ENCODE measurements at regions not wholly inside any gene's neighbourhood (a gene's known extent, or its start where the extent isn't known, plus 50 kb on each side); places are given as distances from the start of the nearest gene placed in this dataset.

GRCh38 chr3:117059956-117060270, 350.3 kb downstream of the TUSC7 start:
- Histone ChIP-seq H3K36me3 (ENCODE audit: control insufficient read depth, insufficient read depth, low read length) (no peaks in the 10 kb centered on the region), H3K27me3 (ENCODE audit: control insufficient read depth, insufficient read depth, low read length, poor library complexity, severe bottlenecking) (no peaks in the 10 kb centered on the region), H3K9me3 (ENCODE audit: control insufficient read depth, low read length) (no peaks in the 10 kb centered on the region), H3K9ac (ENCODE audit: extremely low read depth, low read length, poor library complexity, severe bottlenecking) (no peak overlapping the region), H3K4me3 (ENCODE audit: low read length) (no peak overlapping the region), H3K4me1 (ENCODE audit: control insufficient read depth, insufficient read depth, low read length) (peaks cover 20% of the 10 kb centered on the region), H3K27ac (ENCODE audit: low read depth, low read length) (no peak overlapping the region)
- no peak overlapping the region for H3K27ac Mint-ChIP-seq
- no peaks in the 10 kb centered on the region for H3K27me3 Mint-ChIP-seq (ENCODE audit: insufficient read depth)
- no peak overlapping the region for H3K4me3 Mint-ChIP-seq
- no peak for DNase-seq
- 89 to 92% methylated on average over 2 to 3 of the region's 3 CpGs for WGBS, 2 experiments (ENCODE audit: insufficient coverage in 1 of 2, insufficient read length in 1 of 2)
- peaks cover 19% of the 10 kb centered on the region for H3K4me1 Mint-ChIP-seq
- H3K9me3 Mint-ChIP-seq: no peaks in the 10 kb centered on the region
- TF ChIP-seq CTCF (conservative IDR thresholded peaks at IDR 0.05): no peak
- no peaks in the 10 kb centered on the region for H3K36me3 Mint-ChIP-seq (ENCODE audit: low read depth)

GRCh38 chr3:117063930-117064329, 354.4 kb downstream of the TUSC7 start:
- Mint-ChIP-seq H3K9me3 (no peaks in the 10 kb centered on the region), H3K4me3 (no peak overlapping the region), H3K36me3 (ENCODE audit: low read depth) (no peaks in the 10 kb centered on the region), H3K27ac (no peak overlapping the region), H3K4me1 (peaks cover 19% of the 10 kb centered on the region), H3K27me3 (ENCODE audit: insufficient read depth) (no peaks in the 10 kb centered on the region)
- no peak for TF ChIP-seq CTCF (conservative IDR thresholded peaks at IDR 0.05)
- Histone ChIP-seq H3K9me3 (ENCODE audit: control insufficient read depth, low read length) (no peaks in the 10 kb centered on the region), H3K4me1 (ENCODE audit: control insufficient read depth, insufficient read depth, low read length) (peaks cover 20% of the 10 kb centered on the region), H3K9ac (ENCODE audit: extremely low read depth, low read length, poor library complexity, severe bottlenecking) (no peak overlapping the region), H3K4me3 (ENCODE audit: low read length) (no peak overlapping the region), H3K27me3 (ENCODE audit: control insufficient read depth, insufficient read depth, low read length, poor library complexity, severe bottlenecking) (no peaks in the 10 kb centered on the region), H3K27ac (ENCODE audit: low read depth, low read length) (no peak overlapping the region), H3K36me3 (ENCODE audit: control insufficient read depth, insufficient read depth, low read length) (no peaks in the 10 kb centered on the region)
- DNase-seq: no peak
- WGBS, 2 experiments (ENCODE audit: insufficient coverage in 1 of 2, insufficient read length in 1 of 2): 79 to 100% methylated on average over 1 of the region's 1 CpG

- H3K9me3 Mint-ChIP-seq: no peaks in the 10 kb centered on the region
- H3K36me3 Mint-ChIP-seq (ENCODE audit: low read depth): no peaks in the 10 kb centered on the region
- Histone ChIP-seq H3K9me3 (ENCODE audit: control insufficient read depth, low read length) (no peaks in the 10 kb centered on the region), H3K9ac (ENCODE audit: extremely low read depth, low read length, poor library complexity, severe bottlenecking) (no peak overlapping the region), H3K27ac (ENCODE audit: low read depth, low read length) (no peak overlapping the region), H3K27me3 (ENCODE audit: control insufficient read depth, insufficient read depth, low read length, poor library complexity, severe bottlenecking) (no peaks in the 10 kb centered on the region), H3K36me3 (ENCODE audit: control insufficient read depth, insufficient read depth, low read length) (no peaks in the 10 kb centered on the region), H3K4me1 (ENCODE audit: control insufficient read depth, insufficient read depth, low read length) (no peaks in the 10 kb centered on the region), H3K4me3 (ENCODE audit: low read length) (no peak overlapping the region)
- no peak overlapping the region for H3K27ac Mint-ChIP-seq
- H3K27me3 Mint-ChIP-seq (ENCODE audit: insufficient read depth): no peaks in the 10 kb centered on the region
- no peak for DNase-seq
- no peak for TF ChIP-seq CTCF (conservative IDR thresholded peaks at IDR 0.05)
- no peak overlapping the region for H3K4me3 Mint-ChIP-seq
- 90 to 100% methylated on average over 2 of the region's 2 CpGs for WGBS, 2 experiments (ENCODE audit: insufficient coverage in 1 of 2, insufficient read length in 1 of 2)
- no peaks in the 10 kb centered on the region for H3K4me1 Mint-ChIP-seq
Measured at GRCh38 chr3:117068301-117068700, 358.7 kb downstream of the TUSC7 start.

All from endodermal cell (in vitro differentiated cells).